Omental fat pad (tissue), 3 donors: ENCODE measurements at regions not wholly inside any gene's neighbourhood (a gene's known extent, or its start where the extent isn't known, plus 50 kb on each side); places are given as distances from the start of the nearest gene placed in this dataset.

ENCODE experiments used
- ATAC-seq: fragments of 150-250 bp; one replicate; pipeline ENCODE4 v1.9.1; 2016; ENCODE audit warnings: mild to moderate bottlenecking, moderate library complexity; ENCODE audit not compliant: low FRiP score
- DNase-seq: peaks from one replicate; pipeline ENCODE4 v3.0.0-alpha.2; 2019; ENCODE audit warnings: low spot score
- CTCF ChIP-seq, 3 donors: fragments of 450-650 bp; IDR thresholded peaks; one replicate each; pipeline ENCODE4 v1.5.1; 2016 to 2017; ENCODE audit warnings: antibody characterized with exemption in 3 of 3, mild to moderate bottlenecking in 3 of 3, moderate library complexity in 2 of 3

GRCh38 chr7:88617185-88617584, 142.3 kb upstream of the ZNF804B start:
- DNase-seq (no peak), ATAC-seq (no peak)
- no peak for TF ChIP-seq CTCF (IDR thresholded peaks at IDR 0.05)

DNA sequence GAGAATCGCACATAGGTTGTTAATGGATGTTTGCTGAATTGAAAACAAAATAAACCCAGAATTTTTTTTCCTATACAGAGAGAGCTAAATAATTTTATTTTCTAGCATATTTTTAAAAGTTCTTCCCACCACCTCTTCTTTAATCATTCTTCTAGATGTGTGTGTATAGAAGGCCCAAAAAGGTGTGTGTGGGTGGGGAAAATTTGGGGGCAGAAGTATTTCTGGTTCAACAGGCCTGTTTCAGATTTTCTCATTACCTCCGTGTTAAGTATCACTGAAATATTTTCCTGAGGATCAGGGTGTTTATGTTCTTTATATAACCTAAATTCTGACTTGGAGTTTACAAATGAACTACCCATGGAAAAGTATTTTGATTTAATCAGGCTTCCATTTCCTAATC, 144.2 kb upstream of the ZNF804B start:
- no peak for TF ChIP-seq CTCF (IDR thresholded peaks at IDR 0.05)
- DNase-seq (no peak), ATAC-seq (no peak)

DNA sequence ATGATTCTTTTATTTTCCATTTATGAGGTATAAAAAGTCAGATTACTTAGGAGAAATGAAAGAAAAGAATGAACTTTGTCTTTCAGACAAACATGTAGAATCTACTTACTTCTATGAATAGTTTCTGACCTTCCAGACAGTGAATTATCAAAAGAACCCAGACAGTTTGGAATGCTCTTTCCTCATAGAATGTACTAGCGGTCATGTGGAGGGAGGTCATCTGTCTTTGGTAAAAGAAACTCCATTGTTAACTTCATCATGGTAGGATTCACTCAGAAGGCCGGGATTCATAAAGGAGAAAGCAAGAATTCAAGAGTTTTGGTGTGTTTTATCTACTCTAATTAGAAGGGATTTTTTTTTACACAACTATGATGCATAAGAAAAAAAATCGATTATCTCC, 144.8 kb upstream of the ZNF804B start:
- no peak for ATAC-seq
- DNase-seq: no peak
- TF ChIP-seq CTCF (IDR thresholded peaks at IDR 0.05): no peak

- no peak for TF ChIP-seq CTCF (IDR thresholded peaks at IDR 0.05)
- no peak for ATAC-seq
Observed at GRCh38 chr7:88610942-88611341, 148.6 kb upstream of the ZNF804B start.

GRCh38 chr7:88600695-88601094, 158.8 kb upstream of the ZNF804B start:
- TF ChIP-seq CTCF (IDR thresholded peaks at IDR 0.05): no peak
- DNase-seq (no peak), ATAC-seq (no peak)

More at GRCh38 chr7:88610942-88611341, 148.6 kb upstream of the ZNF804B start:
- no peak for DNase-seq

- no peak for ATAC-seq
- TF ChIP-seq CTCF (IDR thresholded peaks at IDR 0.05): no peak
Observed at GRCh38 chr7:88599528-88599927, 160.0 kb upstream of the ZNF804B start.

GRCh38 chr7:88597941-88598425, 161.5 kb upstream of the ZNF804B start:
- ATAC-seq: no peak
- DNase-seq: no peak
- TF ChIP-seq CTCF (IDR thresholded peaks at IDR 0.05): no peak

More at GRCh38 chr7:88599528-88599927, 160.0 kb upstream of the ZNF804B start:
- no peak for DNase-seq
